ENCODE measurements at regions not wholly inside any gene's neighbourhood (a gene's known extent, or its start where the extent isn't known, plus 50 kb on each side); places are given as distances from the start of the nearest gene placed in this dataset.
A peak's percentile ranks its signal among the peaks of the same experiment; 100 is the strongest.
"Not testable (repeated sequence)": the region's sequence is repeated elsewhere in the genome, so short reads cannot be mapped to it uniquely, and the experiment has no call there.

GRCh38 chr4:74544655-74545361, 99.9 kb downstream of the AREG start:
- no peak for DNase-seq (ENCODE audit: low read depth)

GRCh38 chr4:74545448-74545847, 100.5 kb downstream of the AREG start:
- peak; percentile 31 for DNase-seq (ENCODE audit: low read depth)

GRCh38 chr4:74546057-74546456, 101.1 kb downstream of the AREG start:
- DNase-seq (ENCODE audit: low read depth), result no peak

GRCh38 chr4:74547042-74547441, 102.1 kb downstream of the AREG start:
- DNase-seq (ENCODE audit: low read depth), result no peak

GRCh38 chr4:74548561-74548960, 103.6 kb downstream of the AREG start:
- no peak for DNase-seq (ENCODE audit: low read depth)

- peak; percentile 57 for DNase-seq (ENCODE audit: low read depth)
Observed at GRCh38 chr4:74549936-74550335, 105.0 kb downstream of the AREG start.

- peak; percentile 44 for DNase-seq (ENCODE audit: low read depth)
Observed at GRCh38 chr4:74555231-74555630, 110.3 kb downstream of the AREG start.

GRCh38 chr4:74555843-74556242, 110.9 kb downstream of the AREG start:
- DNase-seq (ENCODE audit: low read depth), result no peak

- DNase-seq (ENCODE audit: low read depth), result no peak
Observed at GRCh38 chr4:74559853-74560252, 114.9 kb downstream of the AREG start.

GRCh38 chr4:74567981-74568380, 123.0 kb downstream of the AREG start:
- no peak for DNase-seq (ENCODE audit: low read depth)

- no peak for DNase-seq (ENCODE audit: low read depth)
Observed at GRCh38 chr4:74570095-74570494, 125.2 kb downstream of the AREG start.

- no peak for DNase-seq (ENCODE audit: low read depth)
Observed at GRCh38 chr4:74578329-74578728, 133.4 kb downstream of the AREG start.

GRCh38 chr4:74578865-74579264, 133.9 kb downstream of the AREG start:
- DNase-seq (ENCODE audit: low read depth), result not testable (repeated sequence)

GRCh38 chr4:74583089-74583700, 138.3 kb downstream of the AREG start:
- DNase-seq (ENCODE audit: low read depth), result peak; percentile 1

GRCh38 chr4:74583757-74584156, 138.8 kb downstream of the AREG start:
- no peak for DNase-seq (ENCODE audit: low read depth)

GRCh38 chr4:74588350-74588749, 143.4 kb downstream of the AREG start:
- no peak for DNase-seq (ENCODE audit: low read depth)

GRCh38 chr4:74590476-74590875, 145.5 kb downstream of the AREG start:
- DNase-seq (ENCODE audit: low read depth), result no peak

- DNase-seq (ENCODE audit: low read depth), result no peak
Observed at GRCh38 chr4:74598611-74599325, 153.8 kb downstream of the AREG start.

- DNase-seq (ENCODE audit: low read depth), result no peak
Observed at GRCh38 chr4:74603186-74603585, 158.2 kb downstream of the AREG start.

- peak; percentile 7 for DNase-seq (ENCODE audit: low read depth)
Observed at GRCh38 chr4:74608151-74608949, 163.4 kb downstream of the AREG start.

- no peak for DNase-seq (ENCODE audit: low read depth)
Observed at GRCh38 chr4:74610491-74610890, 165.6 kb downstream of the AREG start.

GRCh38 chr4:74612837-74613236, 167.9 kb downstream of the AREG start:
- DNase-seq (ENCODE audit: low read depth), result no peak

Measured in EH (cell line).